Type B pancreatic cell (in vitro differentiated cells): ENCODE measurements at regions not wholly inside any gene's neighbourhood (a gene's known extent, or its start where the extent isn't known, plus 50 kb on each side); places are given as distances from the start of the nearest gene placed in this dataset.

Source experiments
- DNase-seq: peaks from one replicate; pipeline ENCODE4 v3.0.0; 2021; ENCODE audit warnings: mixed read lengths; ENCODE audit not compliant: unreplicated experiment; ENCODE audit errors: extremely low spot score
- H3K27ac Mint-ChIP-seq: 2 replicates; pipeline ENCODE4 v1.8.0; 2021; ENCODE audit warnings: mild to moderate bottlenecking, mixed read lengths
- H3K27me3 Mint-ChIP-seq: 2 replicates; pipeline ENCODE4 v1.8.0; 2021; ENCODE audit warnings: mixed read lengths
- H3K36me3 Mint-ChIP-seq: 2 replicates; pipeline ENCODE4 v1.8.0; 2021; ENCODE audit warnings: mixed read lengths
- H3K4me1 Mint-ChIP-seq: one replicate; pipeline ENCODE4 v1.8.0; 2021; ENCODE audit warnings: mixed read lengths; ENCODE audit not compliant: unreplicated experiment
- H3K4me3 Mint-ChIP-seq: 2 replicates; pipeline ENCODE4 v1.8.0; 2021; ENCODE audit warnings: mild to moderate bottlenecking, mixed read lengths
- H3K9me3 Mint-ChIP-seq: 2 replicates; pipeline ENCODE4 v1.8.0; 2021; ENCODE audit warnings: mixed read lengths
- TF ChIP-seq, protein P1 (sequence below): fragments of 200-600 bp; sonication (generic); conservative IDR thresholded peaks from 2 replicates; pipeline ENCODE4 v1.5.0; 2021; ENCODE audit warnings: antibody characterized with exemption, mild to moderate bottlenecking

DNA sequence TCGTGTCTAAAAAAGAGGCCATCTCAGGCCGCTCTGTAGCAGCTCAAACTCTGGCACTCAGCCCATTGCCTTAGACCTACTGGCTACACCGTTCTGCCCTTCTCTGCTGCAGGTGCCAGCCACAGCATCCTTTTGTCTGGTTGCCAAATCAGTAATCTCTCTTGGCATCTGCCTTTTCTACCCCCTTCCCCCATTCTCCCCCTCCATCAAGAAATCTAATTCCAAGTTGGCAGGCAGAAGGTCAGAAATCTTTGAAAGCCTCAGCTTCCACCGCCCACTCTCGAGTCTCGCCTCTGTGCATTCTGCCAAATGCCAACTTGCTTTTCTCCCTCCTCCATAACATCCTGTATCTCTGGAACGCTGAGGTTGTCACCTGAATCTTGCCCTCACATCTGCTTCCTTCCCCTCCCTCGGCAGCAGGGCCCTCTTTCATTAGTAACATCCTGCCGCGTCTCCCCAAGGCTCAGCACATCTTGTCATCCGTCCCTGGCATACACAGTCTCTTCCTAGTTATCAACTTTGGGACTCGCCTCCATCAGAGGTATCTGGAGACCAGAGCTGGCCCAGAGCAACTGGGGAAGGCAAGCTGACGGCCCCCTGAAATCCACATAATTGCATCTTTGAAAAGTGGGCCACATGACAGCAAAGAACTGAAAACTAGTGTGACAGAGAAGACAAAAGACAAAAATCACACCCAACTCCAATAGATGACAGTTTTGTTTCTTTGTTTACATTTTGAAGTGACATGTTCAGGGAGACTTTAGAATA, 312.0 kb upstream of the CCDC54 start:
- Mint-ChIP-seq H3K27ac (no peak overlapping the region), H3K36me3 (no peaks in the 10 kb centered on the region), H3K4me3 (no peak overlapping the region), H3K9me3 (no peaks in the 10 kb centered on the region), H3K4me1 (peaks cover 34% of the 10 kb centered on the region), H3K27me3 (no peaks in the 10 kb centered on the region)
- TF ChIP-seq, protein P1, sequence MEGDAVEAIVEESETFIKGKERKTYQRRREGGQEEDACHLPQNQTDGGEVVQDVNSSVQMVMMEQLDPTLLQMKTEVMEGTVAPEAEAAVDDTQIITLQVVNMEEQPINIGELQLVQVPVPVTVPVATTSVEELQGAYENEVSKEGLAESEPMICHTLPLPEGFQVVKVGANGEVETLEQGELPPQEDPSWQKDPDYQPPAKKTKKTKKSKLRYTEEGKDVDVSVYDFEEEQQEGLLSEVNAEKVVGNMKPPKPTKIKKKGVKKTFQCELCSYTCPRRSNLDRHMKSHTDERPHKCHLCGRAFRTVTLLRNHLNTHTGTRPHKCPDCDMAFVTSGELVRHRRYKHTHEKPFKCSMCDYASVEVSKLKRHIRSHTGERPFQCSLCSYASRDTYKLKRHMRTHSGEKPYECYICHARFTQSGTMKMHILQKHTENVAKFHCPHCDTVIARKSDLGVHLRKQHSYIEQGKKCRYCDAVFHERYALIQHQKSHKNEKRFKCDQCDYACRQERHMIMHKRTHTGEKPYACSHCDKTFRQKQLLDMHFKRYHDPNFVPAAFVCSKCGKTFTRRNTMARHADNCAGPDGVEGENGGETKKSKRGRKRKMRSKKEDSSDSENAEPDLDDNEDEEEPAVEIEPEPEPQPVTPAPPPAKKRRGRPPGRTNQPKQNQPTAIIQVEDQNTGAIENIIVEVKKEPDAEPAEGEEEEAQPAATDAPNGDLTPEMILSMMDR, result no peak
- no peak for DNase-seq

DNA sequence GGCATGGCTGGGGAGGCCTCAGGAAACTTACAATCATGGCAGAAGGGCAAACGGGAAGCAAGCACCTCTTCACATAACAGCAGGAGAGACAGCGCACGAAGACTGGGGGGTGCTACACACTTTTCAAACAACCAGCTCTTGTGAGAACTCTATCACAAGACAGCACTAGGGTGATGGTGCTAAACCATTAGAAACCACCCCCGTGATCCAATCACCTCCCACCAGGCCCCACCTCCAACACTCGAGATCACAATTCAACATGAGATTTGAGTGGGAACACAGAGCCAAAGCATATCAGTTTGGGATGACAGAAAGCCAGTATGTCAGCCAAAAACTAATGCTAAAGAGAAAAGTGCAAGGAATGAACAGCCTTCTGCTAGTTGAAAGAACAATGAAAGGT, 309.8 kb upstream of the CCDC54 start:
- H3K27ac Mint-ChIP-seq, result no peak overlapping the region
- H3K9me3 Mint-ChIP-seq, result no peaks in the 10 kb centered on the region
- DNase-seq, result no peak
- H3K36me3 Mint-ChIP-seq, result no peaks in the 10 kb centered on the region
- TF ChIP-seq, protein P1, result no peak
- H3K27me3 Mint-ChIP-seq, result no peaks in the 10 kb centered on the region
- peaks cover 28% of the 10 kb centered on the region for H3K4me1 Mint-ChIP-seq
- no peak overlapping the region for H3K4me3 Mint-ChIP-seq

DNA sequence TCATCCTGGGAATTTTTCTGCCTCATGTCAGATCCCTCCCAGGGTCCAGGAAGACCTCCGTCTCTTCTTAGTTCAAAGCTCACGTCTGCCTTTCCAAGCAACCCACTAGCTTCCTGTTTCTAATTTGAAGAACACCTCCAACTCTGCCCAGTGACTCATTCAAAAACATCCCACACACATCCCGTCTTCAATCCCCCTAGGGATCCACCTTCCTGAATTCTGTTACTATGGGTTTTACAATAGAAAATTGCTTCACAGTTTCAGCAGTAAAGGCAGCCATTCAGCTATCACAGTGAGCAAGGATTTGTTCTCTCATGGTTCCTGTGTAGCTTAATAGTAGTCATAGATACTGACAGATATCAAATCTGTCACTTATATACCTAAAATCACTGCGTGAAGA, 308.3 kb upstream of the CCDC54 start:
- Mint-ChIP-seq H3K27me3 (no peaks in the 10 kb centered on the region), H3K4me3 (no peak overlapping the region), H3K4me1 (peaks cover 17% of the 10 kb centered on the region), H3K27ac (no peak overlapping the region), H3K36me3 (no peaks in the 10 kb centered on the region), H3K9me3 (no peaks in the 10 kb centered on the region)
- DNase-seq, result no peak
- TF ChIP-seq, protein P1, result no peak

DNA sequence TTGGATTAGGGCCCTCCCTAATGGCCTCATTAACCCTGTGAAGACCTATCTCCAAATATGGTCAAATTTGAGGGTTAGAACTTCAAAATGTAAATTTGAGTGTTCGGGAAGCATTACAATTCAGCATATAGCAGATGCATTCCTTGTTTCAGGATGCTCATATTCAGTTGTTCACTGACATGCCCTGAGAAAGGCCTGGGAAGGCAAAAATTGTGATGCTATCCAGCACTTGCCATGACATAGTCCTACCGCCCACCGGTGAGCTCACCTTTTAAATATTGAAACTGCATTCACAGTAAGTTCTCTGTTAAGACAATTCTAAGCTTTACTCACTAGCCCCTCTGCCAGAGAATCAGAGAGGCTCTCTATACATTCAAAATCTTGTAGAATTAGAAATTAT, 300.3 kb upstream of the CCDC54 start:
- TF ChIP-seq, protein P1, result no peak
- no peaks in the 10 kb centered on the region for H3K36me3 Mint-ChIP-seq
- H3K27ac Mint-ChIP-seq, result no peak overlapping the region
- no peaks in the 10 kb centered on the region for H3K4me1 Mint-ChIP-seq
- no peaks in the 10 kb centered on the region for H3K9me3 Mint-ChIP-seq
- H3K4me3 Mint-ChIP-seq, result no peak overlapping the region
- H3K27me3 Mint-ChIP-seq, result no peaks in the 10 kb centered on the region
- DNase-seq, result no peak

DNA sequence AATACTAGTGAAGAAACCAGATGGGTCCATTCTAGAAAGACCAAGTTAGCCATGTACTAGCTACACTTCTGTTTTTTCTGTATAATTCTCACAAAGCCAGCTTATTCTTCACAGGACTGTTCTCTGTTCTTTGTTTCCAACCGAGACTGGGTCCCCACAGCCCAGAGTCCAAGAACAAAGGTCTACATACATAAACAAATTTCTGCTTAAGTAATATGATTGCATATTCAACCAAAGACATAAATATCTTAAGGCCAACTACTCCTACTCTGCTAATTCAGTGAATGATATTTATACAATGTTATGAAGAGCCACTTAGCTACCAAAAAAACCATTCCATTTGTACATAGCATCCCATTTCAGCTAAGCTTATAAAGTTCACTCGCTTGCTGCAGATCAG, 299.8 kb upstream of the CCDC54 start:
- DNase-seq, result no peak
- no peaks in the 10 kb centered on the region for H3K9me3 Mint-ChIP-seq
- no peaks in the 10 kb centered on the region for H3K4me1 Mint-ChIP-seq
- no peaks in the 10 kb centered on the region for H3K36me3 Mint-ChIP-seq
- H3K27me3 Mint-ChIP-seq, result no peaks in the 10 kb centered on the region
- no peak overlapping the region for H3K4me3 Mint-ChIP-seq
- TF ChIP-seq, protein P1, result no peak
- H3K27ac Mint-ChIP-seq, result no peak overlapping the region

DNA sequence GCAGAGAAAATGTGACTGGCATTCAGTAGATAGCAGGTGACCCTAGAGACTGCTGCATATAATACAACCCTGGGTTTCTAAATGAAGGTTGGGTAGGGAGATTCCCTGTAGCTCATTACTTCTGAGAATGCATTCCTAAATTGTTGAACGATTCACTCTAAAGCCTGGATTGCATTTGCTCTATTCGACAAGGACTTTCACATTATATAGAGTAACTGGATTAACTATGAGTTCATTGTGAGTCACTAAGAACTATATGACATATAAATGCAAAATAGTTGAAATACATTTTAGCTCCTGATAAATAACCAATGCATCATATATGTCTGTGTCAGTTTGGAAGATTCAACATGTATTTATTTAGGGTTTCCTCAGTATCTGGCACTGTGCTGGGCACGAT, 294.7 kb upstream of the CCDC54 start:
- Mint-ChIP-seq H3K4me3 (no peak overlapping the region), H3K36me3 (no peaks in the 10 kb centered on the region), H3K9me3 (no peaks in the 10 kb centered on the region), H3K27me3 (no peaks in the 10 kb centered on the region), H3K4me1 (no peaks in the 10 kb centered on the region), H3K27ac (no peak overlapping the region)
- DNase-seq, result no peak
- TF ChIP-seq, protein P1, result no peak
